ENCODE measurements at regions not wholly inside any gene's neighbourhood (a gene's known extent, or its start where the extent isn't known, plus 50 kb on each side); places are given as distances from the start of the nearest gene placed in this dataset.

DNA sequence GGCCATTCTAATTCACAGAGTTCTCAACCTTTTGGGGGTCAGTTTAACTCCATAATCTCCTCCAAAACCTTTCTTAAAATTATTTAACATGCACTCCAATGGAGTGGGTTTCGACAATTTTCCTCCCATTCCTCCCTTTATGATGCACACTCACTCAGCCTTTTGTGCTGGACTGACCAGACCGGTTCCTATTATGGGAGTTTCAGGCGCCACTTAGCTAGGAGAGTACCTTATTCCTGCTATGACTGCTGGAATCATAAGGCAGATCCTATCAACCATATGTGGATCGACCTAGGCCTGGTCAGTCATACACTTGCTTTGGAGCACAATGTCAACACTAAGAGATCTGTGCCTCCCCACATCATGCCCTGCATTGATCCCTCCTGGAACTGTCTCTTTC lies 63.9 kb upstream of the MOCS1 start:
- H3K27ac ChIP-seq (ENCODE audit: insufficient read depth, low read length) = no peak overlapping the region
- H4K91ac ChIP-seq (ENCODE audit: insufficient read depth, low read depth, low read length) = no peak overlapping the region
- intact Hi-C loops (cut with micrococcal nuclease) (no loop called here), dilution Hi-C loops (cut with HindIII; ENCODE audit: low sequenced_read_pairs, unreplicated experiment) (no loop called here), in situ Hi-C loops (cut with MboI; ENCODE audit: low sequenced_read_pairs) (loop anchor here (25.0 kb wide), 1 partner anchor 1039 kb away; the partner anchor contains the start of genes TSPO2 and UNC5CL)
- H2BK15ac ChIP-seq (ENCODE audit: low read depth, low read length) = no peak overlapping the region
- H2BK20ac ChIP-seq (ENCODE audit: low read depth, low read length) = no peak overlapping the region
- H4K5ac ChIP-seq (ENCODE audit: low read depth, low read length) = no peak overlapping the region
- no TSS peak for BruUV-seq (replicated peaks)
- H3K14ac ChIP-seq (replicated peaks; ENCODE audit: low read depth, low read length) = no peak overlapping the region
- H3K36me3 ChIP-seq (ENCODE audit: control insufficient read depth, insufficient read depth, low read length) = no peaks in the 10 kb centered on the region
- H3K23ac ChIP-seq (ENCODE audit: low read depth, low read length) = no peak overlapping the region
- DNase-seq (no peak), ATAC-seq (ENCODE audit: low read depth) (no peak)
- H2AK5ac ChIP-seq (ENCODE audit: low read depth, low read length) = no peak overlapping the region
- H3K56ac ChIP-seq (ENCODE audit: extremely low read depth, insufficient read depth, low read length) = no peak overlapping the region
- ChIA-PET CTCF (no interaction called here), POLR2A (ENCODE audit: unreplicated experiment) (no interaction called here)
- WGBS, 2 experiments (ENCODE audit: extremely low coverage in 2 of 2, insufficient read length in 1 of 2) = 67% methylated on average over 1 of the region's 4 CpGs; no CpG with 5 or more reads in 1 of the 2 experiments
- no peak overlapping the region for H3K4me3 ChIP-seq (ENCODE audit: insufficient read depth, low read depth, low read length)
- no peaks in the 10 kb centered on the region for H3K27me3 ChIP-seq (ENCODE audit: control insufficient read depth, insufficient read depth, low read length)
- no peak overlapping the region for H4K8ac ChIP-seq (ENCODE audit: low read depth in 2 of 2, low read length in 2 of 2)
- peaks cover 5% of the 10 kb centered on the region for H3K9me3 ChIP-seq (ENCODE audit: control insufficient read depth, insufficient read depth, low read length)
- no peak overlapping the region for H3K18ac ChIP-seq (ENCODE audit: low read depth, low read length)
- H2BK120ac ChIP-seq (ENCODE audit: low read depth, low read length) = no peak overlapping the region
- H3K4me1 ChIP-seq (ENCODE audit: control insufficient read depth, insufficient read depth, low read length) = no peaks in the 10 kb centered on the region
- H3K9ac ChIP-seq (ENCODE audit: low read depth, low read length) = no peak overlapping the region
- TF ChIP-seq, protein P1, sequence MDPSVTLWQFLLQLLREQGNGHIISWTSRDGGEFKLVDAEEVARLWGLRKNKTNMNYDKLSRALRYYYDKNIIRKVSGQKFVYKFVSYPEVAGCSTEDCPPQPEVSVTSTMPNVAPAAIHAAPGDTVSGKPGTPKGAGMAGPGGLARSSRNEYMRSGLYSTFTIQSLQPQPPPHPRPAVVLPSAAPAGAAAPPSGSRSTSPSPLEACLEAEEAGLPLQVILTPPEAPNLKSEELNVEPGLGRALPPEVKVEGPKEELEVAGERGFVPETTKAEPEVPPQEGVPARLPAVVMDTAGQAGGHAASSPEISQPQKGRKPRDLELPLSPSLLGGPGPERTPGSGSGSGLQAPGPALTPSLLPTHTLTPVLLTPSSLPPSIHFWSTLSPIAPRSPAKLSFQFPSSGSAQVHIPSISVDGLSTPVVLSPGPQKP (IDR thresholded peaks at IDR 0.05; ENCODE audit: borderline replicate concordance, low read depth, low read length) = no peak
- TF ChIP-seq, protein P2, sequence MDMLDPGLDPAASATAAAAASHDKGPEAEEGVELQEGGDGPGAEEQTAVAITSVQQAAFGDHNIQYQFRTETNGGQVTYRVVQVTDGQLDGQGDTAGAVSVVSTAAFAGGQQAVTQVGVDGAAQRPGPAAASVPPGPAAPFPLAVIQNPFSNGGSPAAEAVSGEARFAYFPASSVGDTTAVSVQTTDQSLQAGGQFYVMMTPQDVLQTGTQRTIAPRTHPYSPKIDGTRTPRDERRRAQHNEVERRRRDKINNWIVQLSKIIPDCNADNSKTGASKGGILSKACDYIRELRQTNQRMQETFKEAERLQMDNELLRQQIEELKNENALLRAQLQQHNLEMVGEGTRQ (IDR thresholded peaks at IDR 0.05; ENCODE audit: low read depth, low read length) = no peak
- TF ChIP-seq MAZ (IDR thresholded peaks at IDR 0.05; ENCODE audit: borderline replicate concordance, low read depth, low read length) = no peak
- H4K20me1 ChIP-seq (ENCODE audit: insufficient read depth, low read length) = no peaks in the 10 kb centered on the region
- no peak overlapping the region for H3K4ac ChIP-seq (ENCODE audit: low read depth, low read length)
- no peak overlapping the region for H2AK9ac ChIP-seq (replicated peaks; ENCODE audit: low read depth, low read length, poor library complexity)
- H2BK5ac ChIP-seq (ENCODE audit: low read depth, low read length, poor library complexity, severe bottlenecking) = no peak overlapping the region
- no peaks in the 10 kb centered on the region for H3K79me1 ChIP-seq (ENCODE audit: low read depth in 1 of 2, low read length in 2 of 2)
- H3K9me1 ChIP-seq (ENCODE audit: insufficient read depth, low read length) = no peaks in the 10 kb centered on the region
- no peak overlapping the region for H3K4me2 ChIP-seq (ENCODE audit: low read depth, low read length)
- H2AFZ ChIP-seq (replicated peaks; ENCODE audit: low read length, poor library complexity) = no peak overlapping the region

Measured in IMR-90 (cell line).